K562 (cell line): ENCODE measurements at regions not wholly inside any gene's neighbourhood (a gene's known extent, or its start where the extent isn't known, plus 50 kb on each side); places are given as distances from the start of the nearest gene placed in this dataset.

Experiments
- ATAC-seq: fragments of 200-7000 bp; cut with Tn5 transposase; 3 replicates; pipeline ENCODE4 v1.9.1; 2020; ENCODE audit warnings: moderate library complexity
- BruUV-seq: library from RNA; stranded (reverse); fragments of 400-500 nt; replicated peaks from 2 replicates; lab custom pipeline; 2021; lab: Mats Ljungman, UMichigan
- CTCF ChIA-PET: fragments of 300-600 bp; formaldehyde crosslinking; extraction: SDS; loops from one replicate; lab custom pipeline; 2021; ENCODE audit warnings: low intra/inter-chr PET ratio; lab: Yijun Ruan, JAX
- POLR2A ChIA-PET: fragments of 300-600, 350-650 bp; sonication (Branson Sonifier 250); formaldehyde crosslinking; extraction: SDS; loops from one replicate; lab custom pipeline; 2021; ENCODE audit warnings: antibody characterized with exemption, inconsistent platforms; lab: Yijun Ruan, JAX
- DNase-seq, 4 experiments: peaks; one replicate each; pipeline versions ENCODE4 v3.0.0 to v3.0.0-alpha.2; 2011 to 2018; ENCODE audit warnings: low spot score in 3 of 4, mixed read lengths in 3 of 4; ENCODE audit errors: extremely low read depth in 1 of 4
- FAIRE-seq: peaks from 2 replicates; lab custom pipeline; 2011; peaks lifted over from hg19 to GRCh38; lab: Jason Lieb, UNC
- H2AFZ ChIP-seq: 2 replicates; pipeline ENCODE4 v1.6.0; 2011; ENCODE audit warnings: low read depth, low read length, control low read depth, inconsistent platforms
- H3K27ac ChIP-seq: fragments of 200-600 bp; 3 replicates; pipeline ENCODE4 v1.8.0; 2011; ENCODE audit warnings: low read depth, mild to moderate bottlenecking, control low read depth, inconsistent platforms, low read length, moderate library complexity, mixed read lengths; ENCODE audit errors: extremely low read depth
- H3K27me3 ChIP-seq, 2 experiments: fragments of 300-600 bp in 1 of 2; 2 replicates in 1 of 2; 3 replicates in 1 of 2; pipeline versions ENCODE4 v1.6.0 to v1.8.0; 2011; ENCODE audit warnings: inconsistent platforms in 2 of 2, low read length in 2 of 2, mild to moderate bottlenecking in 1 of 2, mixed read lengths in 1 of 2, moderate library complexity in 1 of 2; ENCODE audit not compliant: control insufficient read depth in 2 of 2, insufficient read depth in 2 of 2
- H3K36me3 ChIP-seq: fragments of 300-600 bp; 3 replicates; pipeline ENCODE4 v1.8.0; 2011; ENCODE audit warnings: mild to moderate bottlenecking, low read length, inconsistent platforms; ENCODE audit not compliant: control insufficient read depth, insufficient read depth
- H3K4me1 ChIP-seq, 2 experiments: fragments of 200-600 bp in 1 of 2; replicated peaks in 1 of 2; 2 replicates in 1 of 2; 3 replicates in 1 of 2; pipeline versions ENCODE4 v1.5.1 to v1.8.0; 2011; ENCODE audit warnings: inconsistent platforms in 2 of 2, low read length in 2 of 2, mild to moderate bottlenecking in 1 of 2, mixed read lengths in 1 of 2, moderate library complexity in 1 of 2; ENCODE audit not compliant: control insufficient read depth in 2 of 2, insufficient read depth in 2 of 2
- H3K4me2 ChIP-seq: 2 replicates; pipeline ENCODE4 v1.6.1; 2011; ENCODE audit warnings: low read length, control low read depth, inconsistent platforms, mixed read lengths; ENCODE audit not compliant: insufficient read depth
- H3K4me3 ChIP-seq: fragments of 200-600 bp; sonication (generic), shearing (Covaris generic); 2 replicates; pipeline ENCODE4 v1.5.1; 2016; ENCODE audit warnings: control low read depth, inconsistent platforms
- H3K79me2 ChIP-seq: fragments of 200-600 bp; 3 replicates; pipeline ENCODE4 v1.8.0; 2011; ENCODE audit warnings: low read length, inconsistent platforms; ENCODE audit not compliant: control insufficient read depth, insufficient read depth
- H3K9ac ChIP-seq, 2 experiments: 2 replicates each; pipeline versions ENCODE4 v1.6.0 to v1.6.1; 2011; ENCODE audit warnings: low read depth in 2 of 2, low read length in 2 of 2, control low read depth in 1 of 2, inconsistent platforms in 1 of 2, mild to moderate bottlenecking in 1 of 2, mixed read lengths in 1 of 2; ENCODE audit not compliant: insufficient read depth in 1 of 2
- H3K9me1 ChIP-seq: one replicate; pipeline ENCODE4 v1.6.0; 2011; ENCODE audit warnings: inconsistent platforms, mild to moderate bottlenecking, low read length, moderate library complexity; ENCODE audit not compliant: control insufficient read depth, insufficient read depth
- H3K9me3 ChIP-seq: replicated peaks from 2 replicates; pipeline ENCODE4 v1.5.1; 2011; ENCODE audit warnings: low read depth, low read length, inconsistent platforms; ENCODE audit not compliant: control insufficient read depth, insufficient read depth
- H4K20me1 ChIP-seq: replicated peaks from 2 replicates; pipeline ENCODE4 v1.6.1; 2011; ENCODE audit warnings: low read length, inconsistent platforms, mixed read lengths; ENCODE audit not compliant: control insufficient read depth, insufficient read depth
- ARID3B ChIP-seq: fragments of 250-450 bp; sonication (Bioruptor Pico); IDR thresholded peaks from 2 replicates; pipeline ENCODE4 v1.4.0; 2020; ENCODE audit warnings: borderline replicate concordance
- CBX8 ChIP-seq: fragments of 200-600 bp; sonication (generic); IDR thresholded peaks from 2 replicates; pipeline ENCODE4 v1.6.1; 2012; ENCODE audit warnings: borderline replicate concordance, mixed run types, low read depth, mild to moderate bottlenecking, moderate library complexity, mixed read lengths, low read length, control low read depth, inconsistent platforms; ENCODE audit not compliant: poor library complexity, severe bottlenecking; ENCODE audit errors: extremely low read depth
- HSF4 ChIP-seq: fragments of 250-450 bp; sonication (Bioruptor Pico); IDR thresholded peaks from 2 replicates; pipeline ENCODE4 v2.1.2; 2022; ENCODE audit warnings: mild to moderate bottlenecking, moderate library complexity, borderline replicate concordance
- LCOR ChIP-seq: sonication (generic); formaldehyde crosslinking; IDR thresholded peaks from 2 replicates; pipeline ENCODE4 v1.8.0; 2022; ENCODE audit warnings: mild to moderate bottlenecking, missing genetic modification reagents
- SMARCE1 ChIP-seq: fragments of 450-650 bp; IDR thresholded peaks from 2 replicates; pipeline ENCODE4 v1.7.1; 2016; ENCODE audit warnings: mild to moderate bottlenecking
- ZNF197 ChIP-seq: fragments of 200-800 bp; sonication (Bioruptor generic); IDR thresholded peaks from 2 replicates; pipeline ENCODE4 v1.6.1; 2016; ENCODE audit warnings: low read depth, missing genetic modification characterization, missing compliant biosample characterization
- WGBS: fragments of 100-300 bp; shearing (Covaris generic); methylation state at CpG from one replicate; pipeline ENCODE4 v1.1.6; 2016; ENCODE audit warnings: low coverage, mixed read lengths; ENCODE audit not compliant: insufficient coverage; ENCODE audit errors: missing lambda C conversion rate; 5-methylcytosine and 5-hydroxymethylcytosine counted together
- in situ Hi-C: fragments of 300-500 bp; cut with MboI; formaldehyde crosslinking; loops from 4 replicates; pipeline ENCODE4 v1.15.0; 2018; ENCODE audit warnings: inconsistent platforms, mixed read lengths
- intact Hi-C: fragments of 100-400 bp; cut with micrococcal nuclease; formaldehyde crosslinking; loops from 2 replicates; pipeline ENCODE4 v1.14.2; 2022

GRCh38 chr6:156658186-156658965 lies 118.8 kb upstream of the ARID1B start:
- 2% methylated on average over 12 of the region's 12 CpGs for WGBS
- Histone ChIP-seq H3K9me1 (no peaks in the 10 kb centered on the region), H3K9ac (no peak overlapping the region), H3K27me3 (peaks cover 9 to 24% of the 10 kb centered on the region in 2 experiments; a peak in 4 of 5 replicates), H3K9me3 (no peaks in the 10 kb centered on the region), H4K20me1 (no peaks in the 10 kb centered on the region), H3K27ac (no peak overlapping the region), H3K36me3 (no peaks in the 10 kb centered on the region), H3K4me2 (no peak overlapping the region), H3K4me1 (no peaks in the 10 kb centered on the region; a peak in 2 of 5 replicates), H2AFZ (no peak overlapping the region), H3K4me3 (no peak overlapping the region), H3K79me2 (no peaks in the 10 kb centered on the region)
- ChIA-PET CTCF (no interaction called here), POLR2A (no interaction called here)
- TF ChIP-seq LCOR (CRISPR knock-in tag) (no peak), CBX8 (no peak), ZNF197 (no peak), ARID3B (CRISPR knock-in tag) (no peak), HSF4 (CRISPR knock-in tag) (no peak), SMARCE1 (no peak)
- ATAC-seq (no peak), FAIRE-seq (no peak), DNase-seq (no peak)
- intact Hi-C loops (no loop called here), in situ Hi-C loops (no loop called here)
- BruUV-seq, result no TSS peak
